ENCODE measurements at regions not wholly inside any gene's neighbourhood (a gene's known extent, or its start where the extent isn't known, plus 50 kb on each side); places are given as distances from the start of the nearest gene placed in this dataset.

- TF ChIP-seq ATF3 (IDR thresholded peaks at IDR 0.05; ENCODE audit: borderline replicate concordance, extremely low read depth, low read depth, low read length), result no peak
- no peak for TF ChIP-seq CHD2 (IDR thresholded peaks at IDR 0.05; ENCODE audit: borderline replicate concordance, low read depth, low read length)
- no peak for TF ChIP-seq KDM1A (IDR thresholded peaks at IDR 0.05; ENCODE audit: borderline replicate concordance)
- TF ChIP-seq SMAD5 (IDR thresholded peaks at IDR 0.05; ENCODE audit: low read depth), result no peak
These were observed 253.0 kb downstream of the DAD1 start (continued) for GRCh38 chr14:22336031-22336430.

DNA sequence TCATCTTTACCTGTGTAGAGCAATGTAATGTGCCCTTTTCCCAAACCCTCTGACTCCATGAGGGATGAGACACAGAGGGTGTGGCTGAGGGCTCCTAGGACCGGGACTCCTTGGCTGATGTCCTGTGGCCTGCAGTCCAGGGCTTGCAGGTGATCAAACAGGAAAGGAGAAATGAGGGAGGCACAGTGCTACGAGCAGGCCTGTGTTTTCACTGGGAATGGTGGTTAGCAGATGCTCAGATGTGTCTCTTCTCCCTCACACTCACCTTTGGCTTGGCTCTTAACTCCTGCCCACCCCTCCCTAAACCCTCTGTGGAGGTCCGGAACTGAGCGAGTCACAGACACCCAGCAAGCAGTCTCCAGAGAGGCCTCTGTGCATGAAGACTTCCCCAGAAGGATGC lies 254.4 kb downstream of the DAD1 start:
- BruUV-seq (replicated peaks), result no TSS peak
- intact Hi-C loops (cut with micrococcal nuclease; ENCODE audit: unreplicated experiment) (loop anchor here (5.0 kb wide), 1 partner anchor 38 kb away; no protein-coding TSS in a partner anchor), in situ Hi-C loops (cut with MboI) (no loop called here)
- Histone ChIP-seq H4K20me1 (ENCODE audit: control insufficient read depth, insufficient read depth) (no peaks in the 10 kb centered on the region), H2AFZ (ENCODE audit: control insufficient read depth, low read depth, low read length) (no peak overlapping the region), H3K4me1 (ENCODE audit: control insufficient read depth, insufficient read depth, low read length) (no peaks in the 10 kb centered on the region), H3K9ac (ENCODE audit: control insufficient read depth, insufficient read depth, low read length) (no peak overlapping the region), H3K36me3 (ENCODE audit: control insufficient read depth in 2 of 2, insufficient read depth in 2 of 2, low read length in 1 of 2) (no peaks in the 10 kb centered on the region), H3K27me3 (replicated peaks in 1 of 2; ENCODE audit: control insufficient read depth in 2 of 2, insufficient read depth in 2 of 2, low read length in 1 of 2) (no peaks in the 10 kb centered on the region), H3K4me2 (ENCODE audit: control insufficient read depth, insufficient read depth) (no peak overlapping the region), H3K9me3 (replicated peaks; ENCODE audit: control insufficient read depth, insufficient read depth, low read length) (no peaks in the 10 kb centered on the region; the same call in 2 of the 3 replicates), H3K27ac (ENCODE audit: control insufficient read depth, insufficient read depth) (no peak overlapping the region), H3K4me3 (no peak overlapping the region), H3K79me2 (ENCODE audit: control insufficient read depth, insufficient read depth, low read length) (no peaks in the 10 kb centered on the region)
- ChIA-PET RAD21 (ENCODE audit: unreplicated experiment) (interaction anchor here (1.2 to 3.3 kb wide), 5 partner anchors 14 to 56 kb away, joined by 3 to 19 read pairs (median 4); no protein-coding TSS in a partner anchor), SMC1A (ENCODE audit: uncharacterized antibody, unreplicated experiment) (interaction anchor here (1.2 to 6.1 kb wide), 4 partner anchors 8 to 79 kb away, joined by 3 to 53 read pairs (median 4); no protein-coding TSS in a partner anchor), POLR2A (no interaction called here), CTCF (interaction anchor here (0.9 to 7.9 kb wide), 6 partner anchors 15 to 137 kb away, joined by 3 to 74 read pairs (median 5); no protein-coding TSS in a partner anchor)
- TF ChIP-seq, protein P1, sequence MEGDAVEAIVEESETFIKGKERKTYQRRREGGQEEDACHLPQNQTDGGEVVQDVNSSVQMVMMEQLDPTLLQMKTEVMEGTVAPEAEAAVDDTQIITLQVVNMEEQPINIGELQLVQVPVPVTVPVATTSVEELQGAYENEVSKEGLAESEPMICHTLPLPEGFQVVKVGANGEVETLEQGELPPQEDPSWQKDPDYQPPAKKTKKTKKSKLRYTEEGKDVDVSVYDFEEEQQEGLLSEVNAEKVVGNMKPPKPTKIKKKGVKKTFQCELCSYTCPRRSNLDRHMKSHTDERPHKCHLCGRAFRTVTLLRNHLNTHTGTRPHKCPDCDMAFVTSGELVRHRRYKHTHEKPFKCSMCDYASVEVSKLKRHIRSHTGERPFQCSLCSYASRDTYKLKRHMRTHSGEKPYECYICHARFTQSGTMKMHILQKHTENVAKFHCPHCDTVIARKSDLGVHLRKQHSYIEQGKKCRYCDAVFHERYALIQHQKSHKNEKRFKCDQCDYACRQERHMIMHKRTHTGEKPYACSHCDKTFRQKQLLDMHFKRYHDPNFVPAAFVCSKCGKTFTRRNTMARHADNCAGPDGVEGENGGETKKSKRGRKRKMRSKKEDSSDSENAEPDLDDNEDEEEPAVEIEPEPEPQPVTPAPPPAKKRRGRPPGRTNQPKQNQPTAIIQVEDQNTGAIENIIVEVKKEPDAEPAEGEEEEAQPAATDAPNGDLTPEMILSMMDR (IDR thresholded peaks at IDR 0.05 in 2 of 3, conservative IDR thresholded peaks at IDR 0.05 in 1 of 3; ENCODE audit: control insufficient read depth in 2 of 3, extremely low read depth in 1 of 3, insufficient read depth in 1 of 3, low read depth in 3 of 3, low read length in 3 of 3), result no peak
- TF ChIP-seq ZNF217 (IDR thresholded peaks at IDR 0.05), result no peak
- no peak for ATAC-seq
- 58% methylated on average over 4 of the region's 4 CpGs for WGBS (ENCODE audit: insufficient coverage, insufficient replicate concordance, low lambda C conversion rate, missing lambda C conversion rate)
- FAIRE-seq, result no peak
- no peak for DNase-seq (ENCODE audit: low read depth, low spot score)
